Calu3 (cell line): ENCODE measurements at regions not wholly inside any gene's neighbourhood (a gene's known extent, or its start where the extent isn't known, plus 50 kb on each side); places are given as distances from the start of the nearest gene placed in this dataset.

ENCODE experiments used
- BruUV-seq: library from RNA; stranded (reverse); fragments of 400-500 nt; replicated peaks from 2 replicates; lab custom pipeline; 2021; lab: Mats Ljungman, UMichigan
- CTCF ChIA-PET: fragments of 300-600 bp; sonication (Branson Sonifier 250); formaldehyde crosslinking; loops from one replicate; lab custom pipeline; 2022; ENCODE audit warnings: antibody characterized with exemption; lab: Charles Lee
- DNase-seq: peaks from one replicate; pipeline ENCODE4 v3.0.0; 2022
- H3K27ac Mint-ChIP-seq: one replicate; pipeline ENCODE4 v1.8.0; 2022; ENCODE audit warnings: mixed read lengths; ENCODE audit not compliant: unreplicated experiment
- H3K27me3 Mint-ChIP-seq: one replicate; pipeline ENCODE4 v1.8.0; 2022; ENCODE audit warnings: mixed read lengths; ENCODE audit not compliant: unreplicated experiment
- H3K36me3 Mint-ChIP-seq: one replicate; pipeline ENCODE4 v1.8.0; 2022; ENCODE audit warnings: mild to moderate bottlenecking, moderate library complexity, mixed read lengths; ENCODE audit not compliant: insufficient read depth, unreplicated experiment
- H3K4me1 Mint-ChIP-seq: one replicate; pipeline ENCODE4 v1.8.0; 2022; ENCODE audit warnings: mild to moderate bottlenecking, low read depth, mixed read lengths; ENCODE audit not compliant: unreplicated experiment
- H3K4me3 Mint-ChIP-seq: one replicate; pipeline ENCODE4 v1.8.0; 2022; ENCODE audit warnings: mild to moderate bottlenecking, low read depth, moderate library complexity, mixed read lengths; ENCODE audit not compliant: unreplicated experiment
- H3K9me3 Mint-ChIP-seq: one replicate; pipeline ENCODE4 v1.8.0; 2022; ENCODE audit warnings: low read depth, mixed read lengths; ENCODE audit not compliant: unreplicated experiment
- intact Hi-C: fragments of 100-400 bp; cut with micrococcal nuclease; formaldehyde crosslinking; loops from one replicate; pipeline ENCODE4 v1.10.0; 2022; ENCODE audit not compliant: unreplicated experiment
- TF ChIP-seq, protein P1 (sequence below): fragments of 200-600 bp; IDR thresholded peaks from one replicate; pipeline ENCODE4 v1.8.0; 2022; ENCODE audit warnings: antibody characterized with exemption; ENCODE audit not compliant: unreplicated experiment

DNA sequence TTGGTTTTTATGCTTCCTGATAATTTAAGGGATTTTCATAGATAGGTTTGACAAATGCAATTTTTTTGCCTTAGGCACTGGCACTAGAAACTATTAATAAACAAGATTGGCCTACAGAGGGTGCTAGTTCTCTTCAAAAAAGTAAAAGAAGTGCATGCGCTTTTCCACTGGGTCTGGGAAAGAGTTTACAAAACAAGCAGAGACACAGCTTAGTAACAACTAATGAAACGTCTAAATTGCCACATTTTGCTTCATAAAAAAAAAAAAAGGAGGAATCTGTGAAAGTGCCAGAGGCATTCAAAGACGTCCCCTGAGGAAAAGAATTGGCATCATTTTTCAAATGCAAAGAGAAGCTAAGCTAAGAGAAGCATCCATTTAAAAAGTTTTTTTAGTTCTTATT, 58.3 kb upstream of the EEA1 start:
- BruUV-seq: no TSS peak
- H3K9me3 Mint-ChIP-seq: peaks cover 2% of the 10 kb centered on the region

DNA sequence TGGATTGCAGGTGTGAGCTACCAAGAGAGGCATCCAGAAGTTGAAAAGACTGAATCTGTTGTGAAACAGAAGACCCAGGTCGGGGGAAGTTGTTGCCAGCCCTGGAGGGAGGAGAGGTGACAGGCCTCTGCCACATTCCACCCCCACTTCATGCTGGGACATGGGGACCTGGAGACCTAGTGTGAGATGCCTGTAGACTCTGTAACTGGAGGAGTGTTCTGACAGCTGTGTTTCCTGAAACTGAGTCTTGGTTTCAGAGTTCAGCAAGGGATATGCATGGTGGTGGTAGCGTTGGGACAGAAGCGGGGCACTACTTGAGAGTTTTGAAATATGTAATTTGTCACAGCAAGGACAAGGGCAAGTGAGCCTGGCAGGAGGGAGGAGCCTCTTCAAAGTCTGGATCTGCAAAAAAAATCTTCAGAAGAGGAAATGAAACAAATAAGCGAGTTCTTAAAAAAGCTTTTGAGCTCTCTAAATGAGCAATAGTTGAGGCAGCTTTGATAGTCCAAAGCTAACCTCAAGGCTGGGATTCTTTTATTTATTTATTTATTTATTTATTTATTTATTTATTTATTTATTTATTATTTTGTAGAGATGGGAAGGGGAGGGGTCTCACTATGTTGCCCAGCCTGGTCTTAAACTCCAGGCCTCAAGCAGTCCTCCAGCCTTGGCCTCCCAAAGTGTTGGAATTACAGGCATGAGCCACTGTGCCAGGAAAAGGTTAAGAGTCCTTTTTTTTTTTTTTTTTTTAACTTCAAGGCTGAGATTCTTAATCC, 58.9 kb upstream of the EEA1 start:
- BruUV-seq: no TSS peak
- CTCF ChIA-PET: interaction anchor here (0.7 to 2.6 kb wide), 12 partner anchors 23 to 1926 kb away, joined by 3 to 31 read pairs (median 6); partner anchors contain the start of gene EEA1
- H3K27ac Mint-ChIP-seq: peak overlapping the region; percentile 27

More for the DNA sequence above, 58.3 kb upstream of the EEA1 start:
- Mint-ChIP-seq H3K36me3 (no peaks in the 10 kb centered on the region), H3K27me3 (no peaks in the 10 kb centered on the region), H3K4me1 (peaks cover 30% of the 10 kb centered on the region), H3K27ac (peak overlapping the region; percentile 27), H3K4me3 (no peak overlapping the region)
- DNase-seq: peak; percentile 39
- CTCF ChIA-PET: interaction anchor here (0.7 to 2.6 kb wide), 12 partner anchors 24 to 1927 kb away, joined by 3 to 31 read pairs (median 6); partner anchors contain the start of gene EEA1
- intact Hi-C loops: loop anchor here (1.0 to 5.0 kb wide), 5 partner anchors 150 to 409 kb away; no protein-coding TSS in a partner anchor
- TF ChIP-seq, protein P1, sequence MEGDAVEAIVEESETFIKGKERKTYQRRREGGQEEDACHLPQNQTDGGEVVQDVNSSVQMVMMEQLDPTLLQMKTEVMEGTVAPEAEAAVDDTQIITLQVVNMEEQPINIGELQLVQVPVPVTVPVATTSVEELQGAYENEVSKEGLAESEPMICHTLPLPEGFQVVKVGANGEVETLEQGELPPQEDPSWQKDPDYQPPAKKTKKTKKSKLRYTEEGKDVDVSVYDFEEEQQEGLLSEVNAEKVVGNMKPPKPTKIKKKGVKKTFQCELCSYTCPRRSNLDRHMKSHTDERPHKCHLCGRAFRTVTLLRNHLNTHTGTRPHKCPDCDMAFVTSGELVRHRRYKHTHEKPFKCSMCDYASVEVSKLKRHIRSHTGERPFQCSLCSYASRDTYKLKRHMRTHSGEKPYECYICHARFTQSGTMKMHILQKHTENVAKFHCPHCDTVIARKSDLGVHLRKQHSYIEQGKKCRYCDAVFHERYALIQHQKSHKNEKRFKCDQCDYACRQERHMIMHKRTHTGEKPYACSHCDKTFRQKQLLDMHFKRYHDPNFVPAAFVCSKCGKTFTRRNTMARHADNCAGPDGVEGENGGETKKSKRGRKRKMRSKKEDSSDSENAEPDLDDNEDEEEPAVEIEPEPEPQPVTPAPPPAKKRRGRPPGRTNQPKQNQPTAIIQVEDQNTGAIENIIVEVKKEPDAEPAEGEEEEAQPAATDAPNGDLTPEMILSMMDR: peak; percentile 23

DNA sequence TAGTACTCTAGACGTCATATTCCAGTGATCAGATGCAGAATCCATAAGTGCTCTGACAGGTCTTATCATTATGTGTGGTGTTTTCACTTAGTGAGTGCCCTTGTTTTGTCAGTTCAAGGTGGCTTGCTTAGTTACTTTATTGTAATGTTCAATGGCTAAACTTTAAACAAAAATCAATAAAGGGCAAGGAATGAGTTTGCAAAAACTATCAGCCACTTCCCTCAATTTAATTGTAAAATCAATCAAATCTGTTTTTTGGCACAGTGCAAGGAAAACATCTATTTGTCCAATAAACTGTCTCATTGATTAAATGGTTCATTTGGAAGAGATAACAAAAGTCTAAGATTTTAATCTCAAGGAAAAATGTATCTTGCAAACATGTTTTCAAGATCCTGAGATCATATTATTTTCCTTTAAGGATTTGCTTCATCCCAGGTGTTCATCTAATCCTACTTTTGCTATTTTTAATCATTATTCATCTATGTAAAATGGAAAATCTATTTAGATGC, 59.6 kb upstream of the EEA1 start:
- no peaks in the 10 kb centered on the region for H3K36me3 Mint-ChIP-seq
- H3K27me3 Mint-ChIP-seq: no peaks in the 10 kb centered on the region
- peaks cover 3% of the 10 kb centered on the region for H3K9me3 Mint-ChIP-seq
- TF ChIP-seq, protein P1: no peak
- intact Hi-C loops: loop anchor here (1.0 to 5.0 kb wide), 5 partner anchors 32 to 430 kb away; no protein-coding TSS in a partner anchor
- DNase-seq: no peak
- CTCF ChIA-PET: interaction anchor here (0.6 to 2.6 kb wide), 6 partner anchors 14 to 441 kb away, joined by 3 to 31 read pairs (median 6); no protein-coding TSS in a partner anchor
- BruUV-seq: no TSS peak
- no peak overlapping the region for H3K4me3 Mint-ChIP-seq
- H3K27ac Mint-ChIP-seq: no peak overlapping the region
- H3K4me1 Mint-ChIP-seq: peaks cover 30% of the 10 kb centered on the region

More for the DNA sequence above, 58.9 kb upstream of the EEA1 start:
- Mint-ChIP-seq H3K27me3 (no peaks in the 10 kb centered on the region), H3K36me3 (no peaks in the 10 kb centered on the region), H3K4me3 (no peak overlapping the region), H3K9me3 (no peaks in the 10 kb centered on the region), H3K4me1 (peaks cover 30% of the 10 kb centered on the region)
- no peak for DNase-seq
- TF ChIP-seq, protein P1: no peak
- intact Hi-C loops: loop anchor here (1.0 to 5.0 kb wide), 8 partner anchors 33 to 431 kb away; no protein-coding TSS in a partner anchor

DNA sequence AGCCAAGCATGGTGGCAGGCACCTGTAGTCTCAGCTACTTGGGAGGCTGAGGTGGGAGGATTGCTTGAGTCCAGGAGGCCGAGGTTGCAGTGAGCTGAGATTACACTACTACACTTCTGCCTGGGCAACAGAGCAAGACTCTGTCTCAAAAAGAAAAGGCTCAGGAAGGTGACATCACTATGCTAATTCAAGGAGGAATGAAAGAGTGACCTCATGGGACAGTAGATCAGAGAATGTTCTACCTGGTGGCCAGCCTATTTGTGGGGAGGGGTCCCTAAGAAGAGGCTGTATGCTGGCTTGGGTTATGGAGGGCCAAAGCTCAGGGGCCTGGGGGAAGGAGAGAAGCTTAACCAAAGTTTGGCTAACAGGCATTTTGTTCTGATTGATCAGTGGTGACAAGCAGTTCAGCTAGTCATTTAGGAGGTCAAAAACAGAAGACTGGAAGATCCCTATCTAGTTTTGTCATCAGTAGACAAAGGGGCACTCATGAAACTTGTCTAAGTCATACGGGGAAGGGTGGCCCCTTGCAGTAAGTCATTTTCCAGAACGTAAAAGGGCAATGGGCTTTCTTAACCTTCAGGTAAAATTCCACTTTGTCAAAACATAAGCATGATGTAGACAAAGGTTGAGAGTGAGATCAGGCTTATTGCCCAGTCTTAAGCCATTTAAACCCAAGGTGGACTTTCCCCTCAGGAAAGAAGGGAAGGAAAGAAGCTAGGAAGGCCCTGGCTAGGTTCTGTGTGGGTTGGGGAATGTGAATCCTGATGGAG, 60.8 kb upstream of the EEA1 start:
- CTCF ChIA-PET: interaction anchor here (1.4 to 1.5 kb wide), 2 partner anchors 13 to 26 kb away, joined by 3 to 8 read pairs; no protein-coding TSS in a partner anchor
- H3K9me3 Mint-ChIP-seq: peaks cover 3% of the 10 kb centered on the region
- no peaks in the 10 kb centered on the region for H3K27me3 Mint-ChIP-seq
- DNase-seq: no peak
- TF ChIP-seq, protein P1: no peak
- BruUV-seq: no TSS peak
- H3K4me1 Mint-ChIP-seq: peaks cover 30% of the 10 kb centered on the region
- intact Hi-C loops: loop anchor here (2.0 to 5.0 kb wide), 4 partner anchors 31 to 429 kb away; no protein-coding TSS in a partner anchor
- no peak overlapping the region for H3K4me3 Mint-ChIP-seq
- no peaks in the 10 kb centered on the region for H3K36me3 Mint-ChIP-seq
- no peak overlapping the region for H3K27ac Mint-ChIP-seq
